B cell (primary cell): ENCODE measurements at regions not wholly inside any gene's neighbourhood (a gene's known extent, or its start where the extent isn't known, plus 50 kb on each side); places are given as distances from the start of the nearest gene placed in this dataset.

Experiments used
- ATAC-seq: fragments of 200-7000 bp; cut with Tn5 transposase; one replicate; pipeline ENCODE4 v1.10.0; 2021; ENCODE audit warnings: low read depth, mild to moderate bottlenecking, moderate number of reproducible peaks, moderate library complexity
- CTCF ChIA-PET: fragments of 350-600 bp; sonication (Branson Sonifier 250); formaldehyde crosslinking; loops from one replicate; lab custom pipeline; 2021; ENCODE audit warnings: antibody characterized with exemption, inconsistent platforms; lab: Charles Lee
- POLR2A ChIA-PET: fragments of 350-600 bp; sonication (Branson Sonifier 250); formaldehyde crosslinking; loops from one replicate; lab custom pipeline; 2021; ENCODE audit warnings: antibody characterized with exemption; lab: Charles Lee
- DNase-seq: peaks from one replicate; pipeline ENCODE4 v3.0.0; 2013
- H2AFZ ChIP-seq: 2 replicates; pipeline ENCODE4 v1.6.1; 2012; ENCODE audit warnings: mild to moderate bottlenecking, low read depth, low read length; ENCODE audit not compliant: insufficient read depth, poor library complexity, severe bottlenecking
- H3K27ac ChIP-seq, 2 donors: 1 replicate in 1 of 2; 2 replicates in 1 of 2; pipeline ENCODE4 v1.5.1; 2012 to 2013; ENCODE audit warnings: low read length in 2 of 2, mild to moderate bottlenecking in 2 of 2, moderate library complexity in 1 of 2
- H3K27me3 ChIP-seq, 4 experiments: fragments of 200-600 bp in 1 of 4; sonication (generic) in 1 of 4; replicated peaks in 1 of 4; 1 replicate in 2 of 4; 2 replicates in 2 of 4; pipeline versions ENCODE4 v1.6.1 to v1.7.0; 2013 to 2016; ENCODE audit warnings: low read length in 3 of 4, mild to moderate bottlenecking in 2 of 4, mixed read lengths in 1 of 4, moderate library complexity in 1 of 4; ENCODE audit not compliant: insufficient read depth in 4 of 4, control insufficient read depth in 3 of 4; ENCODE audit errors: control extremely low read depth in 1 of 4
- H3K36me3 ChIP-seq, 2 experiments: replicated peaks in 1 of 2; 1 replicate in 1 of 2; 2 replicates in 1 of 2; pipeline versions ENCODE4 v1.6.1 to v1.7.1; 2013; ENCODE audit warnings: low read length in 1 of 2; ENCODE audit not compliant: insufficient read depth in 2 of 2, control insufficient read depth in 1 of 2; ENCODE audit errors: control extremely low read depth in 1 of 2, extremely low read depth in 1 of 2
- H3K4me1 ChIP-seq, 2 donors: fragments of 200-600 bp in 1 of 2; sonication (generic) in 1 of 2; 1 replicate in 1 of 2; 2 replicates in 1 of 2; pipeline versions ENCODE4 v1.5.1 to v1.6.1; 2013 to 2017; ENCODE audit warnings: low read length in 2 of 2; ENCODE audit not compliant: control insufficient read depth in 2 of 2, insufficient read depth in 2 of 2
- H3K4me2 ChIP-seq: replicated peaks from 2 replicates; pipeline ENCODE3; 2012; ENCODE audit warnings: mild to moderate bottlenecking, low read depth, low read length; ENCODE audit not compliant: poor library complexity, severe bottlenecking
- H3K4me3 ChIP-seq, 5 experiments: fragments of 200-600 bp in 1 of 5; sonication (generic) in 1 of 5; 1 replicate in 3 of 5; 2 replicates in 2 of 5; pipeline versions ENCODE4 v1.5.1 to v1.7.0; 2011 to 2016; ENCODE audit warnings: low read length in 4 of 5, mild to moderate bottlenecking in 4 of 5, low read depth in 2 of 5, control low read depth in 1 of 5, moderate library complexity in 1 of 5; ENCODE audit not compliant: insufficient read depth in 1 of 5; ENCODE audit errors: control extremely low read depth in 1 of 5, extremely low read depth in 1 of 5
- H3K79me2 ChIP-seq: fragments of 200-600 bp; sonication (generic); one replicate; pipeline ENCODE4 v1.6.0; 2016; ENCODE audit warnings: low read length; ENCODE audit not compliant: control insufficient read depth, insufficient read depth
- H3K9ac ChIP-seq: fragments of 200-600 bp; sonication (generic); 2 replicates; pipeline ENCODE4 v1.6.1; 2017; ENCODE audit warnings: mild to moderate bottlenecking, low read length, moderate library complexity
- H3K9me3 ChIP-seq, 3 donors: one replicate each; pipeline versions ENCODE4 v1.6.1 to v1.7.1; 2013; ENCODE audit warnings: low read length in 2 of 3; ENCODE audit not compliant: control insufficient read depth in 2 of 3, insufficient read depth in 1 of 3; ENCODE audit errors: control extremely low read depth in 1 of 3
- H4K20me1 ChIP-seq: 2 replicates; pipeline ENCODE4 v1.6.0; 2012; ENCODE audit warnings: mild to moderate bottlenecking, low read length; ENCODE audit not compliant: insufficient read depth, control insufficient read depth, poor library complexity, severe bottlenecking
- H3K27ac Mint-ChIP-seq: one replicate; pipeline ENCODE4 v1.8.0; 2021; ENCODE audit warnings: mixed read lengths
- H3K27me3 Mint-ChIP-seq: one replicate; pipeline ENCODE4 v1.8.0; 2021; ENCODE audit warnings: mixed read lengths
- H3K4me1 Mint-ChIP-seq: one replicate; pipeline ENCODE4 v1.8.0; 2021; ENCODE audit warnings: mixed read lengths
- H3K4me3 Mint-ChIP-seq: one replicate; pipeline ENCODE4 v1.8.0; 2021; ENCODE audit warnings: mixed read lengths
- H3K9me3 Mint-ChIP-seq: one replicate; pipeline ENCODE4 v1.8.0; 2022; ENCODE audit warnings: mixed read lengths; ENCODE audit not compliant: insufficient read depth
- EZH2 ChIP-seq: IDR thresholded peaks from 2 replicates; pipeline ENCODE4 v1.6.1; 2012; ENCODE audit warnings: borderline replicate concordance, low read depth, mild to moderate bottlenecking, moderate library complexity, low read length; ENCODE audit not compliant: insufficient read depth, poor library complexity, severe bottlenecking
- WGBS: methylation state at CpG from one replicate; pipeline ENCODE4 v1.1.5; 2013; ENCODE audit warnings: missing lambda C conversion rate; ENCODE audit not compliant: insufficient coverage; 5-methylcytosine and 5-hydroxymethylcytosine counted together
- intact Hi-C: fragments of 100-400 bp; cut with micrococcal nuclease; formaldehyde crosslinking; loops from one replicate; pipeline ENCODE4 v1.10.0; 2022
- TF ChIP-seq, protein P1 (sequence below): fragments of 200-600 bp; IDR thresholded peaks from one replicate; pipeline ENCODE4 v1.8.0; 2022; ENCODE audit warnings: antibody characterized with exemption, mild to moderate bottlenecking

DNA sequence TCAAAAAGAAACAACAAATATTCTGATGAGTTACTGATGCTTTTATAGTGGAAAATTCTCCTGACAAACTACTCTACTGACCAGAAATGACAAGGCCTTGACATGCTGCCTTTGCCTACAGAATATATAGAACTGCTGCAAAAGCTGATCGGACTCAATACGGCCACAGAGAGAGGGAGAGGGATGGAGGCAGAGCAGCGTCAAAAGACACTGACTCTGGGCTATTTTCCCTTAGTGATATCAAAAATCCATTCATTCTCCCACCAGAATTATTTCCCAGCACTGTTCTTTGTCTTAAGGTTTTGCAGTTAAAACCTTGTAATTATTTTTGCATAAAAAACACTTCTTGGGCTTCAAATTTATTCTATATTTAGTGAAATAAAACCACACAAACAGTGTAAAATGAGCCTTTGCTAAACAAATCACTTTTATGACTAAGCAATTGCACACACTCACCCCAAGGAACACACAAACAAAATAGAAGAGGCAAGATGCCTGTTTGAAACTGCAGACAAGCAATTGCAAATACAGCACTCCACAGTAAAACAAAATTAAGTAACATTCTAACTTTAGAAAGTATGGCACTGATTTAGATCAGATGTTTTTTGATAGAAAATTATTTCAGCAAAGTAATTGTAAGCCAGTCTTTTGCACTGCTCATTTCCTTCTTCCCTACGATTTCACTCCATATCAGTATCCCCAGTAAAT, 1036.4 kb downstream of the ADGRL2 start:
- Mint-ChIP-seq H3K27me3 (no peaks in the 10 kb centered on the region), H3K4me3 (no peak overlapping the region), H3K27ac (no peak overlapping the region), H3K9me3 (no peaks in the 10 kb centered on the region), H3K4me1 (no peaks in the 10 kb centered on the region)
- Histone ChIP-seq H3K9me3 (no peaks in the 10 kb centered on the region), H3K4me1 (no peaks in the 10 kb centered on the region), H4K20me1 (no peaks in the 10 kb centered on the region), H3K27ac (no peak overlapping the region), H3K79me2 (no peaks in the 10 kb centered on the region), H3K4me2 (no peak overlapping the region), H3K4me3 (no peak overlapping the region), H3K36me3 (no peaks in the 10 kb centered on the region), H3K27me3 (no peaks in the 10 kb centered on the region), H2AFZ (no peak overlapping the region), H3K9ac (no peak overlapping the region)
- POLR2A ChIA-PET: no interaction called here
- WGBS: no CpG with 5 or more reads among the region's 4 CpGs
- TF ChIP-seq, protein P1, sequence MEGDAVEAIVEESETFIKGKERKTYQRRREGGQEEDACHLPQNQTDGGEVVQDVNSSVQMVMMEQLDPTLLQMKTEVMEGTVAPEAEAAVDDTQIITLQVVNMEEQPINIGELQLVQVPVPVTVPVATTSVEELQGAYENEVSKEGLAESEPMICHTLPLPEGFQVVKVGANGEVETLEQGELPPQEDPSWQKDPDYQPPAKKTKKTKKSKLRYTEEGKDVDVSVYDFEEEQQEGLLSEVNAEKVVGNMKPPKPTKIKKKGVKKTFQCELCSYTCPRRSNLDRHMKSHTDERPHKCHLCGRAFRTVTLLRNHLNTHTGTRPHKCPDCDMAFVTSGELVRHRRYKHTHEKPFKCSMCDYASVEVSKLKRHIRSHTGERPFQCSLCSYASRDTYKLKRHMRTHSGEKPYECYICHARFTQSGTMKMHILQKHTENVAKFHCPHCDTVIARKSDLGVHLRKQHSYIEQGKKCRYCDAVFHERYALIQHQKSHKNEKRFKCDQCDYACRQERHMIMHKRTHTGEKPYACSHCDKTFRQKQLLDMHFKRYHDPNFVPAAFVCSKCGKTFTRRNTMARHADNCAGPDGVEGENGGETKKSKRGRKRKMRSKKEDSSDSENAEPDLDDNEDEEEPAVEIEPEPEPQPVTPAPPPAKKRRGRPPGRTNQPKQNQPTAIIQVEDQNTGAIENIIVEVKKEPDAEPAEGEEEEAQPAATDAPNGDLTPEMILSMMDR: no peak
- no peak for TF ChIP-seq EZH2
- intact Hi-C loops: no loop called here
- no peak for ATAC-seq
- CTCF ChIA-PET: no interaction called here
- DNase-seq: no peak

- ChIA-PET POLR2A (no interaction called here), CTCF (no interaction called here)
- no peaks in the 10 kb centered on the region for H3K79me2 ChIP-seq
- Mint-ChIP-seq H3K4me1 (no peaks in the 10 kb centered on the region), H3K27ac (no peak overlapping the region), H3K9me3 (no peaks in the 10 kb centered on the region), H3K27me3 (no peaks in the 10 kb centered on the region), H3K4me3 (no peak overlapping the region)
- H3K4me3 ChIP-seq: no peak overlapping the region
- ATAC-seq (no peak), DNase-seq (no peak)
- no peak overlapping the region for H3K27ac ChIP-seq
- intact Hi-C loops: no loop called here
- no peak for TF ChIP-seq EZH2
- TF ChIP-seq, protein P1: no peak
- H4K20me1 ChIP-seq: no peaks in the 10 kb centered on the region
- no peaks in the 10 kb centered on the region for H3K36me3 ChIP-seq
- H3K4me1 ChIP-seq: no peaks in the 10 kb centered on the region
- H3K27me3 ChIP-seq: no peaks in the 10 kb centered on the region
- H3K9me3 ChIP-seq: no peaks in the 10 kb centered on the region
- no peak overlapping the region for H3K4me2 ChIP-seq
- H2AFZ ChIP-seq: no peak overlapping the region
- WGBS: 100% methylated on average over 2 of the region's 7 CpGs
- no peak overlapping the region for H3K9ac ChIP-seq
Observed at GRCh38 chr1:82836213-82836972, 1035.7 kb downstream of the ADGRL2 start.
